22Rv1 (cell line): ENCODE measurements at regions not wholly inside any gene's neighbourhood (a gene's known extent, or its start where the extent isn't known, plus 50 kb on each side); places are given as distances from the start of the nearest gene placed in this dataset.

Source experiments
- H3K27ac ChIP-seq: fragments of 450-650 bp; 2 replicates; pipeline ENCODE4 v1.5.1; 2017
- CTCF ChIP-seq: fragments of 450-650 bp; IDR thresholded peaks from 2 replicates; pipeline ENCODE4 v1.5.1; 2017; ENCODE audit warnings: mild to moderate bottlenecking
- ZFX ChIP-seq: fragments of 450-650 bp; IDR thresholded peaks from 2 replicates; pipeline ENCODE4 v1.6.1; 2017; ENCODE audit warnings: antibody characterized with exemption, borderline replicate concordance

GRCh38 chr21:28523367-28523766 lies 469.3 kb downstream of the LTN1 start:
- TF ChIP-seq CTCF, result no peak
- TF ChIP-seq ZFX, result no peak
- H3K27ac ChIP-seq, result no peak overlapping the region

GRCh38 chr21:28522014-28522799 lies 470.5 kb downstream of the LTN1 start:
- TF ChIP-seq CTCF (peak; percentile 49), ZFX (no peak)
- no peak overlapping the region for H3K27ac ChIP-seq

GRCh38 chr21:28518630-28519029 lies 474.0 kb downstream of the LTN1 start:
- no peak overlapping the region for H3K27ac ChIP-seq
- no peak for TF ChIP-seq CTCF
- TF ChIP-seq ZFX, result no peak

GRCh38 chr21:28516991-28517592 lies 475.6 kb downstream of the LTN1 start:
- no peak overlapping the region for H3K27ac ChIP-seq
- TF ChIP-seq ZFX (no peak), CTCF (peak; percentile 93)

- H3K27ac ChIP-seq, result no peak overlapping the region
- TF ChIP-seq CTCF (no peak), ZFX (no peak)
These were observed 476.7 kb downstream of the LTN1 start for GRCh38 chr21:28516021-28516420.

- H3K27ac ChIP-seq, result no peak overlapping the region
- TF ChIP-seq ZFX, result no peak
- TF ChIP-seq CTCF, result no peak
These were observed 479.2 kb downstream of the LTN1 start for GRCh38 chr21:28513428-28513827.

- TF ChIP-seq ZFX, result no peak
- TF ChIP-seq CTCF, result no peak
- no peak overlapping the region for H3K27ac ChIP-seq
These were observed 483.6 kb downstream of the LTN1 start for GRCh38 chr21:28509031-28509430.
